Activated CD4-positive, alpha-beta T cell treated with anti-CD3 and anti-CD28 coated beads, Interleukin-10, Interleukin-2, amounts not matched to agents 100 ng/mL and 50 ng/mL, durations not matched to agents 16 hours and 8 hours (primary cell): ENCODE measurements at regions not wholly inside any gene's neighbourhood (a gene's known extent, or its start where the extent isn't known, plus 50 kb on each side); places are given as distances from the start of the nearest gene placed in this dataset.
A peak's percentile ranks its signal among the peaks of the same experiment; 100 is the strongest.
"Not testable (repeated sequence)": the region's sequence is repeated elsewhere in the genome, so short reads cannot be mapped to it uniquely, and the experiment has no call there.

Experiments used
- DNase-seq: peaks from one replicate; pipeline ENCODE4 v3.0.0-alpha.2; 2020

- DNase-seq, result no peak
Measured at GRCh38 chr2:16226381-16226780, 286.0 kb downstream of the MYCN start.

- no peak for DNase-seq
Measured at GRCh38 chr2:16225545-16225944, 285.2 kb downstream of the MYCN start.

GRCh38 chr2:16225071-16225470 is 284.7 kb downstream of the MYCN start:
- no peak for DNase-seq

GRCh38 chr2:16224298-16225045 is 284.1 kb downstream of the MYCN start:
- DNase-seq, result no peak

- DNase-seq, result no peak
Measured at GRCh38 chr2:16223841-16224177, 283.5 kb downstream of the MYCN start.

GRCh38 chr2:16223161-16223840 is 283.0 kb downstream of the MYCN start:
- no peak for DNase-seq

- no peak for DNase-seq
Measured at GRCh38 chr2:16222326-16222725, 282.0 kb downstream of the MYCN start.

- no peak for DNase-seq
Measured at GRCh38 chr2:16221461-16222010, 281.2 kb downstream of the MYCN start.

- DNase-seq, result no peak
Measured at GRCh38 chr2:16219292-16219975, 279.1 kb downstream of the MYCN start.

GRCh38 chr2:16218625-16219024 is 278.3 kb downstream of the MYCN start:
- peak; percentile 14 for DNase-seq

- DNase-seq, result no peak
Measured at GRCh38 chr2:16218161-16218560, 277.8 kb downstream of the MYCN start.

- not testable (repeated sequence) for DNase-seq
Measured at GRCh38 chr2:16217741-16218140, 277.4 kb downstream of the MYCN start.

GRCh38 chr2:16217291-16217690 is 276.9 kb downstream of the MYCN start:
- DNase-seq, result no peak

GRCh38 chr2:16216558-16216945 is 276.2 kb downstream of the MYCN start:
- DNase-seq, result no peak

- DNase-seq, result no peak
Measured at GRCh38 chr2:16215902-16216557, 275.7 kb downstream of the MYCN start.

GRCh38 chr2:16214861-16215260 is 274.5 kb downstream of the MYCN start:
- DNase-seq, result no peak

GRCh38 chr2:16214391-16214790 is 274.0 kb downstream of the MYCN start:
- DNase-seq, result no peak

GRCh38 chr2:16212321-16212720 is 272.0 kb downstream of the MYCN start:
- DNase-seq, result no peak

GRCh38 chr2:16211341-16211740 is 271.0 kb downstream of the MYCN start:
- DNase-seq, result no peak

GRCh38 chr2:16210841-16211240 is 270.5 kb downstream of the MYCN start:
- DNase-seq, result no peak

GRCh38 chr2:16209799-16210198 is 269.4 kb downstream of the MYCN start:
- no peak for DNase-seq

GRCh38 chr2:16208921-16209320 is 268.6 kb downstream of the MYCN start:
- no peak for DNase-seq

- DNase-seq, result no peak
Measured at GRCh38 chr2:16208241-16208797, 268.0 kb downstream of the MYCN start.
